Astrocyte (in vitro differentiated cells and primary cell): ENCODE measurements at regions not wholly inside any gene's neighbourhood (a gene's known extent, or its start where the extent isn't known, plus 50 kb on each side); places are given as distances from the start of the nearest gene placed in this dataset.

Source experiments
- EZH2 ChIP-seq: IDR thresholded peaks from 2 replicates; pipeline ENCODE4 v1.6.1; 2012; ENCODE audit warnings: mild to moderate bottlenecking, low read length, inconsistent platforms; ENCODE audit not compliant: insufficient read depth
- TF ChIP-seq, protein P1 (sequence below): IDR thresholded peaks from 2 replicates; pipeline ENCODE4 v1.5.1; 2011; ENCODE audit warnings: low read depth, mild to moderate bottlenecking, inconsistent platforms, low read length, moderate library complexity; ENCODE audit not compliant: insufficient read depth

GRCh38 chr15:69673291-69673881 lies 220.8 kb downstream of the RPLP1 start:
- TF ChIP-seq, protein P1, sequence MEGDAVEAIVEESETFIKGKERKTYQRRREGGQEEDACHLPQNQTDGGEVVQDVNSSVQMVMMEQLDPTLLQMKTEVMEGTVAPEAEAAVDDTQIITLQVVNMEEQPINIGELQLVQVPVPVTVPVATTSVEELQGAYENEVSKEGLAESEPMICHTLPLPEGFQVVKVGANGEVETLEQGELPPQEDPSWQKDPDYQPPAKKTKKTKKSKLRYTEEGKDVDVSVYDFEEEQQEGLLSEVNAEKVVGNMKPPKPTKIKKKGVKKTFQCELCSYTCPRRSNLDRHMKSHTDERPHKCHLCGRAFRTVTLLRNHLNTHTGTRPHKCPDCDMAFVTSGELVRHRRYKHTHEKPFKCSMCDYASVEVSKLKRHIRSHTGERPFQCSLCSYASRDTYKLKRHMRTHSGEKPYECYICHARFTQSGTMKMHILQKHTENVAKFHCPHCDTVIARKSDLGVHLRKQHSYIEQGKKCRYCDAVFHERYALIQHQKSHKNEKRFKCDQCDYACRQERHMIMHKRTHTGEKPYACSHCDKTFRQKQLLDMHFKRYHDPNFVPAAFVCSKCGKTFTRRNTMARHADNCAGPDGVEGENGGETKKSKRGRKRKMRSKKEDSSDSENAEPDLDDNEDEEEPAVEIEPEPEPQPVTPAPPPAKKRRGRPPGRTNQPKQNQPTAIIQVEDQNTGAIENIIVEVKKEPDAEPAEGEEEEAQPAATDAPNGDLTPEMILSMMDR, result no peak
- TF ChIP-seq EZH2, result no peak
